GM23248 (cell line): ENCODE measurements at regions not wholly inside any gene's neighbourhood (a gene's known extent, or its start where the extent isn't known, plus 50 kb on each side); places are given as distances from the start of the nearest gene placed in this dataset.

Source experiments
- DNase-seq: peaks from one replicate; pipeline ENCODE4 v3.0.0-alpha.2; 2015
- H2AFZ ChIP-seq: fragments of 200-600 bp; sonication (generic); 2 replicates; pipeline ENCODE4 v1.6.1; 2016; ENCODE audit warnings: antibody characterized with exemption
- H3F3A ChIP-seq: fragments of 200-600 bp; sonication (generic); 2 replicates; pipeline ENCODE4 v1.6.1; 2016; ENCODE audit warnings: mild to moderate bottlenecking, antibody characterized with exemption, mixed run types; ENCODE audit not compliant: insufficient read depth
- H3K27ac ChIP-seq: fragments of 200-600 bp; sonication (generic); 2 replicates; pipeline ENCODE4 v1.5.1; 2016; ENCODE audit warnings: mild to moderate bottlenecking
- H3K27me3 ChIP-seq: fragments of 200-600 bp; sonication (generic); replicated peaks from 2 replicates; pipeline ENCODE4 v1.6.1; 2016; ENCODE audit warnings: mild to moderate bottlenecking; ENCODE audit not compliant: insufficient read depth
- H3K36me3 ChIP-seq: fragments of 200-600 bp; sonication (generic); 2 replicates; pipeline ENCODE4 v1.6.1; 2016; ENCODE audit warnings: low read depth, mild to moderate bottlenecking
- H3K4me1 ChIP-seq: fragments of 200-600 bp; sonication (generic); 2 replicates; pipeline ENCODE4 v1.6.1; 2016; ENCODE audit warnings: mild to moderate bottlenecking; ENCODE audit not compliant: insufficient read depth
- H3K4me2 ChIP-seq: fragments of 200-600 bp; sonication (generic); one replicate; pipeline ENCODE4 v1.6.1; 2016; ENCODE audit warnings: mild to moderate bottlenecking; ENCODE audit not compliant: unreplicated experiment
- H3K4me3 ChIP-seq: fragments of 200-600 bp; sonication (generic); 2 replicates; pipeline ENCODE4 v1.5.1; 2016; ENCODE audit warnings: mild to moderate bottlenecking
- H3K79me2 ChIP-seq: fragments of 200-600 bp; sonication (generic); 2 replicates; pipeline ENCODE4 v1.6.1; 2016; ENCODE audit warnings: mild to moderate bottlenecking; ENCODE audit not compliant: insufficient read depth
- H3K9ac ChIP-seq: fragments of 200-600 bp; sonication (generic); 2 replicates; pipeline ENCODE4 v1.6.1; 2016; ENCODE audit warnings: mild to moderate bottlenecking
- H3K9me2 ChIP-seq: fragments of 200-600 bp; sonication (generic); 2 replicates; pipeline ENCODE4 v1.6.1; 2016; ENCODE audit warnings: mixed run types, mild to moderate bottlenecking, moderate library complexity; ENCODE audit not compliant: insufficient read depth
- H3K9me3 ChIP-seq: fragments of 200-600 bp; sonication (generic); one replicate; pipeline ENCODE4 v1.6.1; 2017; ENCODE audit warnings: low read depth
- H4K20me1 ChIP-seq: fragments of 200-600 bp; sonication (generic); 2 replicates; pipeline ENCODE4 v1.6.0; 2016; ENCODE audit not compliant: insufficient read depth
- EZH2 ChIP-seq: fragments of 200-600 bp; sonication (generic); IDR thresholded peaks from 2 replicates; pipeline ENCODE4 v1.6.1; 2018; ENCODE audit warnings: antibody characterized with exemption, mild to moderate bottlenecking; ENCODE audit not compliant: insufficient read depth, poor library complexity, severe bottlenecking
- EZH2phosphoT487 ChIP-seq: fragments of 200-600 bp; sonication (generic); IDR thresholded peaks from 2 replicates; pipeline ENCODE4 v1.6.1; 2018; ENCODE audit warnings: antibody characterized with exemption, moderate library complexity, mild to moderate bottlenecking, low read depth; ENCODE audit not compliant: insufficient read depth
- WGBS, 2 experiments: methylation state at CpG; one replicate each; pipeline ENCODE4 v1.1.6; 2015 to 2017; ENCODE audit warnings: low lambda C conversion rate in 2 of 2, low coverage in 1 of 2; ENCODE audit errors: missing lambda C conversion rate in 2 of 2; 5-methylcytosine and 5-hydroxymethylcytosine counted together
- in situ Hi-C: fragments of 300-500 bp; cut with MboI; formaldehyde crosslinking; loops from 2 replicates; pipeline ENCODE4 v1.15.0; 2020

DNA sequence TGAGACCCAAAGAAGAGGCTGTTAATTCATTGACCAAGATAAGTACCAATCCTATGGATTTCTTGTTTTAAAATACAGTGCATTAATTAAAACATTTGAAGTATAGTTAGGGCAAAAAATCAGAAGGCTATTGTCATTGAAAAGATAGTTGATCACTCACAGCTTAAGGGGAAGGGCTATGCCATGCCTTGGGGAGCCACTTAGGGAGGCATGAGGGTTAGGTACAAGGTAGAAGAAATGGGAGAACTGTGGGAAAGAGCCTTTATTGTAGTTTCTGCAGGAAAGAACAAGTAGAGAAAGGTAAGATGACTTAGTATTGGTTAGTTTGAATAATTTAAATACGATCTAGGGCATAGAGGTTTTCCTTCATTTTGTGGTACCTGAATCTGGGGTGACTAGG is 1285.5 kb upstream of the TMEFF2 start:
- H3K36me3 ChIP-seq: no peaks in the 10 kb centered on the region
- H3K27me3 ChIP-seq: no peaks in the 10 kb centered on the region
- H3K4me1 ChIP-seq: no peaks in the 10 kb centered on the region
- in situ Hi-C loops: no loop called here
- H3F3A ChIP-seq: no peaks in the 10 kb centered on the region
- no peaks in the 10 kb centered on the region for H3K9me3 ChIP-seq
- no peak overlapping the region for H3K27ac ChIP-seq
- no peaks in the 10 kb centered on the region for H4K20me1 ChIP-seq
- no peak overlapping the region for H3K4me3 ChIP-seq
- H3K4me2 ChIP-seq: no peak overlapping the region
- no peak overlapping the region for H2AFZ ChIP-seq
- TF ChIP-seq EZH2phosphoT487 (no peak), EZH2 (no peak)
- H3K9ac ChIP-seq: no peak overlapping the region
- 0 to 7% methylated on average over 1 of the region's 1 CpG for WGBS, 2 experiments
- no peaks in the 10 kb centered on the region for H3K79me2 ChIP-seq
- no peak for DNase-seq
- no peaks in the 10 kb centered on the region for H3K9me2 ChIP-seq

DNA sequence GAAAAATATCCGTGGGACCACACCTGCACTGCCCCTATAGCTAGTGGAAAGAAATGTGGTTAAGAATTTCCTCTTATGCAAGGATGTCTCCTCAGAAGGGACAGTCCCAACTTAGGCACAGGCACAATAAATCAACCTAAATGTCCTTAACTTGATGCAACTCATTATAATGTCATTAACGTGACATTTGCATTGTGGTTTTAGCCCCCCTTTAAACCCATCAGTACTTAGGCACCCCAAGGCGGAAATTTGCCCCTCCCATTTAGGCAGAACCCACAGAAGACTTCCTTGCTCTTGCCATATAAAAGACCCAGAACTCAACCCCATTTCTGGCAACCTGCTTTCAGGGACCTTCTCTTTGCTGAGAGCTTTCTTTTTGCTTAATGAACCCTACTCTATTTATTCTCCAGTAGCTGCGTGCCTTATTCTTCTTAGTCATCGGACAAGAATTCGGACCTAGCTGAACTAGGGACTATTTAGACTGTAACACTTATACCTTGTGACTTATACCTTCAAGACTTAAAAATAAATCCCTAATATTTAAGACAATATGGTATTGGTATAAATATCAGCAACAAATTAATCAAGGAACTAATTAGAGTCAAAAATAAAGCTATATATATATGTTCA is 1281.6 kb upstream of the TMEFF2 start:
- Histone ChIP-seq H3K4me3 (no peak overlapping the region), H4K20me1 (no peaks in the 10 kb centered on the region), H3K4me2 (no peak overlapping the region), H3K36me3 (no peaks in the 10 kb centered on the region), H3K9ac (no peak overlapping the region), H3K27me3 (no peaks in the 10 kb centered on the region), H3F3A (no peaks in the 10 kb centered on the region), H2AFZ (no peak overlapping the region), H3K79me2 (no peaks in the 10 kb centered on the region), H3K4me1 (no peaks in the 10 kb centered on the region), H3K9me2 (no peaks in the 10 kb centered on the region), H3K9me3 (no peaks in the 10 kb centered on the region), H3K27ac (no peak overlapping the region)
- DNase-seq: no peak
- TF ChIP-seq EZH2 (no peak), EZH2phosphoT487 (no peak)
- in situ Hi-C loops: no loop called here
- WGBS, 2 experiments: 10 to 13% methylated on average over 6 of the region's 6 CpGs

DNA sequence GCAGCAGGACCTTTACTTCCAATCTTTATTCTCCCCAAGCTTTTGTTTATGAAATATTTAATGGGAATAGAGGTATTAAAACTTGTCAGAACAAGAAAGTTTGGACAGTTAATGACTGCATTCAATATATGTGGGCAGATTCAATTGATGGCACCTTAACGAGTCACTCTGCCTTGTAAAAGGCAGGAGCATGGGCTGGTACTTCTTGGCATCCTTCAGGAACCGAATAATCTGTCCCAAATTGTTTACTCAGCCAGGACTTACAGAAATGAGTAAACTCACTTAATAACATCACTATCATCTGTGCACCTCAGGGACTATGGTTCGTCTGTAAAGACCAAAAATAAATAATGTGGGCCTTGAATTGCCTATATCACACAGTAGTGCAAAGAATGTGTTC is 1280.3 kb upstream of the TMEFF2 start:
- in situ Hi-C loops: no loop called here
- Histone ChIP-seq H3F3A (no peaks in the 10 kb centered on the region), H4K20me1 (no peaks in the 10 kb centered on the region), H3K9me2 (no peaks in the 10 kb centered on the region), H3K79me2 (no peaks in the 10 kb centered on the region), H2AFZ (no peak overlapping the region), H3K36me3 (no peaks in the 10 kb centered on the region), H3K4me3 (no peak overlapping the region), H3K9me3 (no peaks in the 10 kb centered on the region), H3K4me2 (no peak overlapping the region), H3K27me3 (no peaks in the 10 kb centered on the region), H3K9ac (no peak overlapping the region), H3K27ac (no peak overlapping the region), H3K4me1 (no peaks in the 10 kb centered on the region)
- no peak for DNase-seq
- no peak for TF ChIP-seq EZH2
- TF ChIP-seq EZH2phosphoT487: no peak
- WGBS, 2 experiments: 8 to 12% methylated on average over 3 of the region's 3 CpGs

- no peak overlapping the region for H3K4me3 ChIP-seq
- no peaks in the 10 kb centered on the region for H3F3A ChIP-seq
- H3K4me1 ChIP-seq: no peaks in the 10 kb centered on the region
- in situ Hi-C loops: no loop called here
- no peak for DNase-seq
- H3K27me3 ChIP-seq: no peaks in the 10 kb centered on the region
- H3K27ac ChIP-seq: no peak overlapping the region
- TF ChIP-seq EZH2: no peak
- no peak for TF ChIP-seq EZH2phosphoT487
- no peak overlapping the region for H3K4me2 ChIP-seq
- no peaks in the 10 kb centered on the region for H3K36me3 ChIP-seq
- 21 to 29% methylated on average over 3 of the region's 3 CpGs for WGBS, 2 experiments
- no peaks in the 10 kb centered on the region for H3K9me3 ChIP-seq
- H4K20me1 ChIP-seq: no peaks in the 10 kb centered on the region
- no peaks in the 10 kb centered on the region for H3K9me2 ChIP-seq
- H3K79me2 ChIP-seq: no peaks in the 10 kb centered on the region
- no peak overlapping the region for H3K9ac ChIP-seq
- H2AFZ ChIP-seq: no peak overlapping the region
Measured at GRCh38 chr2:193469251-193469650, 1274.5 kb upstream of the TMEFF2 start.
